Left ventricle myocardium superior (tissue), 1 donor: ENCODE measurements at regions not wholly inside any gene's neighbourhood (a gene's known extent, or its start where the extent isn't known, plus 50 kb on each side); places are given as distances from the start of the nearest gene placed in this dataset.

Experiments used
- ATAC-seq: fragments of 200-7000 bp; cut with Tn5 transposase; one replicate; pipeline ENCODE4 v1.9.1; 2020; ENCODE audit warnings: mild to moderate bottlenecking, moderate library complexity
- DNase-seq: peaks from one replicate; pipeline ENCODE4 v3.0.0-alpha.2; 2020
- intact Hi-C: fragments of 100-400 bp; cut with micrococcal nuclease; formaldehyde crosslinking; loops from one replicate; pipeline ENCODE4 v1.11.0; 2022
- donor health status: DM: no; HTN: yes; CAD: no; lungs with severe emphysema.

- intact Hi-C loops: no loop called here
- DNase-seq (no peak), ATAC-seq (no peak)
Measured at GRCh38 chr6:81806793-81807565, 54.5 kb upstream of the TENT5A start.

GRCh38 chr6:81802356-81802755, 49.9 kb upstream of the TENT5A start:
- intact Hi-C loops: no loop called here
- ATAC-seq (no peak), DNase-seq (no peak)
